ENCODE measurements at regions not wholly inside any gene's neighbourhood (a gene's known extent, or its start where the extent isn't known, plus 50 kb on each side); places are given as distances from the start of the nearest gene placed in this dataset.

GRCh38 chr2:147236601-147237000 is 608.2 kb upstream of the ACVR2A start:
- DNase-seq (ENCODE audit: low read depth, low spot score) (no peak), ATAC-seq (no peak)
- no peak overlapping the region for H3K4me3 ChIP-seq (ENCODE audit: low read depth in 2 of 2, low read length in 2 of 2)
- H3K27me3 ChIP-seq (ENCODE audit: control insufficient read depth, insufficient read depth, low read length) = no peaks in the 10 kb centered on the region
- no peaks in the 10 kb centered on the region for H3K36me3 ChIP-seq (ENCODE audit: control insufficient read depth, insufficient read depth, low read length)
- H3K9me3 ChIP-seq (ENCODE audit: control insufficient read depth, insufficient read depth, low read depth, low read length) = 0 out of 2 replicates have a peak, but pooled peaks cover 3% of the 10 kb centered on the region
- H3K27ac ChIP-seq (ENCODE audit: low read length) = no peak overlapping the region
- BruUV-seq (replicated peaks) = no TSS peak
- CTCF ChIA-PET = no interaction called here
- H3K4me1 ChIP-seq (ENCODE audit: control insufficient read depth, insufficient read depth, low read length) = no peaks in the 10 kb centered on the region
- intact Hi-C loops (cut with micrococcal nuclease; ENCODE audit: unreplicated experiment) = no loop called here
- in situ Hi-C loops (cut with HindIII; ENCODE audit: low pct_unique_long_range_greater_than_20kb, low sequenced_read_pairs) = no loop called here
- TF ChIP-seq TCF7L2 (IDR thresholded peaks at IDR 0.05; ENCODE audit: low read depth, low read length) = no peak
- TF ChIP-seq REST (IDR thresholded peaks at IDR 0.05; ENCODE audit: insufficient read depth in 1 of 2, low read depth in 2 of 2, low read length in 1 of 2) = no peak
- TF ChIP-seq SIN3A (IDR thresholded peaks at IDR 0.05; ENCODE audit: borderline replicate concordance, insufficient read depth, low read depth, low read length) = no peak
- no peak for TF ChIP-seq POLR2AphosphoS5 (IDR thresholded peaks at IDR 0.05; ENCODE audit: low read depth, low read length)
- no peak for TF ChIP-seq CTCF (IDR thresholded peaks at IDR 0.05)
- POLR2A ChIA-PET = no interaction called here

DNA sequence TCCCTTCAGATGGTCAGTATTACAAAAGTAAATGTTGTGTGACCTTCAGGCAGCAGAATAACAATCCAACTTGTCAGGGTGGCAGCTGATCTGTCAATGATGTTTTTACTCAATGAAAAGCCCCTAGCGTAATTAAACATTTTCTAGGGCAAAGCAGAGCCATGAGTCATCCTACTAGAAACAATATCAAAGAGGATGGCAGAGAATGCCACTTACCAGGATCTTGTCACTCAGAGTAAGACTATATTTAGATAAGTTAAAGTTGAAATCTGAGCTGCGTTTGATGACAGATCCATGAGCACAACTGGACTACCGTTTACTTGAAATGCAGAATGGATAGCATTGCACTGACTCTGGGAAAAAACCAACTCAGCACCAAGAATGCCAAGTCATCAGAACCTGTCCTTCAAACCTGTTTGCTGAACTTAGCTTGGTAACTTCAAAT is 612.6 kb upstream of the ACVR2A start:
- POLR2A ChIA-PET = no interaction called here
- intact Hi-C loops (cut with micrococcal nuclease; ENCODE audit: unreplicated experiment) (no loop called here), in situ Hi-C loops (cut with HindIII; ENCODE audit: low pct_unique_long_range_greater_than_20kb, low sequenced_read_pairs) (no loop called here)
- no peak for TF ChIP-seq POLR2AphosphoS5 (IDR thresholded peaks at IDR 0.05; ENCODE audit: low read depth, low read length)
- TF ChIP-seq CTCF (IDR thresholded peaks at IDR 0.05) = no peak
- TF ChIP-seq SIN3A (IDR thresholded peaks at IDR 0.05; ENCODE audit: borderline replicate concordance, insufficient read depth, low read depth, low read length) = no peak
- no peak for TF ChIP-seq REST (IDR thresholded peaks at IDR 0.05; ENCODE audit: insufficient read depth in 1 of 2, low read depth in 2 of 2, low read length in 1 of 2)
- TF ChIP-seq TCF7L2 (IDR thresholded peaks at IDR 0.05; ENCODE audit: low read depth, low read length) = no peak
- BruUV-seq (replicated peaks) = no TSS peak
- H3K4me1 ChIP-seq (ENCODE audit: control insufficient read depth, insufficient read depth, low read length) = no peaks in the 10 kb centered on the region
- H3K27ac ChIP-seq (ENCODE audit: low read length) = no peak overlapping the region
- no peaks in the 10 kb centered on the region for H3K36me3 ChIP-seq (ENCODE audit: control insufficient read depth, insufficient read depth, low read length)
- DNase-seq (ENCODE audit: low read depth, low spot score) (no peak), ATAC-seq (no peak)
- H3K9me3 ChIP-seq (ENCODE audit: control insufficient read depth, insufficient read depth, low read depth, low read length) = no peaks in the 10 kb centered on the region
- CTCF ChIA-PET = no interaction called here
- H3K27me3 ChIP-seq (ENCODE audit: control insufficient read depth, insufficient read depth, low read length) = no peaks in the 10 kb centered on the region
- H3K4me3 ChIP-seq (ENCODE audit: low read depth in 2 of 2, low read length in 2 of 2) = no peak overlapping the region
